Astrocyte of the spinal cord (primary cell): ENCODE measurements at regions not wholly inside any gene's neighbourhood (a gene's known extent, or its start where the extent isn't known, plus 50 kb on each side); places are given as distances from the start of the nearest gene placed in this dataset.
"Not testable (repeated sequence)": the region's sequence is repeated elsewhere in the genome, so short reads cannot be mapped to it uniquely, and the experiment has no call there.

Source experiments
- DNase-seq: peaks from one replicate; pipeline ENCODE4 v3.0.0; 2011; ENCODE audit warnings: low read depth, low spot score
- H3K4me3 ChIP-seq: 2 replicates; pipeline ENCODE4 v1.5.1; 2011; ENCODE audit warnings: low read depth, mild to moderate bottlenecking, low read length, moderate library complexity
- in situ Hi-C: cut with HindIII; loops from 2 replicates; pipeline ENCODE4 v1.10.0; 2017; ENCODE audit warnings: low sequenced_read_pairs
- TF ChIP-seq, protein P1 (sequence below): IDR thresholded peaks from 2 replicates; pipeline ENCODE4 v1.5.1; 2012; ENCODE audit warnings: low read depth, mild to moderate bottlenecking, low read length, inconsistent platforms

DNA sequence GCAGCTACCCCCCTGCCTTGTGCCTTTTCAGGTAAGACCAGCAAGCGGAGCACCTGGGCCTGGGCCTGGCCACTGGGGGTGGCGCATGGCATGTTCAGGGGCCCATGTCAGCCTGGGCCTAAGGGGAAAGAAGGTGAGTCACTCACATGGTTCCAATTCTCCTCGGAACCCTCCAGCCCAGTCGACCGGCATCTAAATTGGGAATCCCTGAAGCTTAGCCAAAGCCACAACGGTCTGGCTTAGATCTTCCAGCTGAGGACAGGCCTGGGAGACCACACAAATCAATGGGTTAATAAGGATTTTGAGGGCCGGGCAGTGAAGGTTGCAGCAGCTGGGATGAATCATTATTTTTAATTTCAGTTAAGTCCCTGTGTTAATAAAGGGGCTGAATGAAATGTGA is 145.1 kb upstream of the SMYD2 start:
- DNase-seq, result peak; percentile 19
- in situ Hi-C loops, result no loop called here

DNA sequence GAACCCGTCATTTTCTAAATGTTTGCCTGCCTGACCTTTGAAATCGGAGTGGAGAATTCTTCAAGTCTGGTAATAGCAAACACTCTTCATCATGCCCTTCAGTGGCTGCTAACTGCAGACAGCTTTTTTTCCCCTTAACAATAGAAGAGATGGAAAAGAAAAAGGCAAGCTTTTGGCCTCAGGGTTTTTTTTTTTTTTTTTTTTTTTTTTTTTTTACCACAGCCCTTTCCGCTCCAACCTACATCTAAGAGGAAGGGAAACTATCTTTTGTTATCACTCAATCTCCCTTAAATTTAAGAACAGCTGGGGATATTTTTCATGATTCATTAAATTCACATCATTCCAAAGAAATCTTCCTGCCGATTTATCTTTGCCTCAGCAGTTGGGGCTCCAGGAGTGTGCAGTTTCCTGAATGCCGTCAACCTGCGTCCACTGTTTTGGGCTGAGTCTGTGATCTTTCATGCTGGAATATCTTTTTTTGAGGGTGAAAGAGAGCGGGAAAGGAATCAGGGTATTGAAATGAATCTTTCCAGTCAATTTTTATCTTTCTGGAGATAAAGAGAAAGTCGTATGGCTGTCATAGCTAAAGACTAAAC is 144.5 kb upstream of the SMYD2 start:
- H3K4me3 ChIP-seq, result no peak overlapping the region
- DNase-seq, result no peak
- TF ChIP-seq, protein P1, sequence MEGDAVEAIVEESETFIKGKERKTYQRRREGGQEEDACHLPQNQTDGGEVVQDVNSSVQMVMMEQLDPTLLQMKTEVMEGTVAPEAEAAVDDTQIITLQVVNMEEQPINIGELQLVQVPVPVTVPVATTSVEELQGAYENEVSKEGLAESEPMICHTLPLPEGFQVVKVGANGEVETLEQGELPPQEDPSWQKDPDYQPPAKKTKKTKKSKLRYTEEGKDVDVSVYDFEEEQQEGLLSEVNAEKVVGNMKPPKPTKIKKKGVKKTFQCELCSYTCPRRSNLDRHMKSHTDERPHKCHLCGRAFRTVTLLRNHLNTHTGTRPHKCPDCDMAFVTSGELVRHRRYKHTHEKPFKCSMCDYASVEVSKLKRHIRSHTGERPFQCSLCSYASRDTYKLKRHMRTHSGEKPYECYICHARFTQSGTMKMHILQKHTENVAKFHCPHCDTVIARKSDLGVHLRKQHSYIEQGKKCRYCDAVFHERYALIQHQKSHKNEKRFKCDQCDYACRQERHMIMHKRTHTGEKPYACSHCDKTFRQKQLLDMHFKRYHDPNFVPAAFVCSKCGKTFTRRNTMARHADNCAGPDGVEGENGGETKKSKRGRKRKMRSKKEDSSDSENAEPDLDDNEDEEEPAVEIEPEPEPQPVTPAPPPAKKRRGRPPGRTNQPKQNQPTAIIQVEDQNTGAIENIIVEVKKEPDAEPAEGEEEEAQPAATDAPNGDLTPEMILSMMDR, result no peak
- in situ Hi-C loops, result no loop called here

More for the DNA sequence above, 145.1 kb upstream of the SMYD2 start:
- TF ChIP-seq, protein P1, result no peak
- H3K4me3 ChIP-seq, result no peak overlapping the region

DNA sequence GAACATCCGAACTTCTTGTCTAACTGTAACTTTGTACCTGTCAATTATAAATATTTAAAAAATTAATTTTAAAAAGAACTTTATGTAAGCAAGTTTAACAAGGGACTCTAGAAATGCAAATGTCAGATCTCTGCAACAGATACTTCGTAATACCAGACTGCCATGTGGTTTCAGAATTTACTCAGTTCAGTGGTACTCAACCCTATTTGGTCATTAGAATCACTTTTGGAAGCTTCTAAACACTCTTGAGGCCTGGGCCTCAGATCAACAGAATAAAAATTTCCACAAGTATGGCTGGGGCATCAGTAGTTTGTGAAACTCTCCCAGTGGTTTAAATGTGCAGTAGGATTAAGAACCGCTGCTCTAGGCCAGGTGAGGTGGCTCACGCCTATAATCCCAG is 139.5 kb upstream of the SMYD2 start:
- no peak for DNase-seq
- TF ChIP-seq, protein P1, result no peak
- no peak overlapping the region for H3K4me3 ChIP-seq
- in situ Hi-C loops, result no loop called here

DNA sequence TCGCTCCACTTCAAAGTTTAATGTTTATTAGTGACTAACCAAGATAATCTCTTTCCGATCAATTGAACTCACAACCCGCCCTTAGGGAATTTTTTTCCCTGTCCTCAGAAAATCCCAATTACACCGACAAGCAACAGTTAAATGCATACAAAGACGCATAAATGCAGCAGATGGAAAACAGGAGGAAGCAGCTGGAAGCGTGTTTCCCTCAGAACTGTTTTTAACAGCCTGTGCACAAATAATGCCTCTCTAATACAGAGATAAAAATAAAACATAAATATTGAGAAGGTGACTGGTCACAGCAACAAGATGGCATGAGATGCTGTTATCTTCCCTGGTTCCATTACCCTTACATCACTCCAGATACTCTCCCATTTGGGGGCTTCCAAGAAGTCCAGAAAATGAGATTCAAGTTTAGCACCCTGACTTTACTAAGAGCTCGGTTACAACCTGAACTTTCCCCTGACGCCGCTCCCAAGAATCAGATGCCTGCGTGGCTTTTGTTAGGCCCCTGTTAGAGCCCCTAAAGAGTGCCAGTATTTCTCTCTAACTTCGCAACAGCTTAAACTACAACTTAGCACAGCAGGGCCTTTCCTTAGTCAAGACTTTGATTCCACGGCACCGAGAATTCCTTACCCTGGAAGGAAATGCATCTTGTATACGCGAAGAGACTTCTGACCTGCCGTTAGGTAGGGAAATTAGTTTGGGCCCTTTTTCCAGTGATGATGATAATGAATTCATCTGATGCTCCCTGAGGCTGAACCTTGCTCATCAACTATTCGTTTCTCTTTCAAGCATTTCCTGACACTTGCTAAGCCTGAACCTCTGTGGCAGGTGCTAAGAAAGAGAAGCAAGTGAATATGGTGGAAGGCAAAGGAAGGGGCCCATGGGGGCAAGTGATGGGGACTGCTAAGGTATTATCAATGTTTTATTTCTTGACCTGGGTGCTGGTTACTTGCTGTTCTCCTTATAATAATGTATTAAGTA is 137.7 kb upstream of the SMYD2 start:
- DNase-seq, result no peak
- in situ Hi-C loops, result no loop called here
- TF ChIP-seq, protein P1, result no peak
- H3K4me3 ChIP-seq, result no peak overlapping the region

DNA sequence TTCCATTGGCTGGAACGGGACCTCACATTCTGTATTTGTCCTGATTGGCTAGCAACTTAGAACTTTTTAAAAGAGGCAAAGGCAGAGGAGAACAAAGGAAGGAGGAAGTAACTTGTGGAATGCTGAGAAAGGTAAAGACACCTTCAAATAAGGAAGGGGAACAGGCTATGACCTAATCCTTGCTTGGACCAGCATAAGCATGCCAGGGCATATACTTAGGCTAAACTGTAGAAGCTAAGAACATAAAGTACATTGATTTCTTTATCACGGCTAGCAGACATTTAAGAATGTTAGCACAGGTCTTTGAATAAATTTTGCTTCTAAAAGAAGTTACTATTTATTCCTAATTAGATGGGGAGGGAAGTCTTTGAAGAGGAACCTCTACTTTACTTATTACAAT is 136.4 kb upstream of the SMYD2 start:
- H3K4me3 ChIP-seq, in situ Hi-C loops, DNase-seq: not testable (repeated sequence)

DNA sequence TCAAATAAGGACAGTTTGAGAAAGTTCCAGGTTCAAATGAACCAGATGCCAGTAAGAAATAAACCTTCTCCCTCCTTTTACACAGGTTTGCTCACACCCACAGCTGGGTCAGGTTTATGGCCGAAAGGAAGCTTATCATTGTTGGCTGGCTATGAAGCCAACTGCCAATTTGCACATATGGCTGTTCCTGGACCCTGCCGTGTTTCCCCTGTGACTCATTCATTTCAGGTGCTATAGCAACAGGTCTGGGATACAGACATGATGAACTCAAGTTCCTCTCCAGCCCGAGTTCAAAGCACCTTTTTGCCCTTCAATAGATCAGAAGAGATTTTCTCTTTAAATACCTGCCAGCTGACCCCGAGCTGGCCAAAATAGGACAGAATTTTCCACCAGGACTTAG is 134.4 kb upstream of the SMYD2 start:
- no peak overlapping the region for H3K4me3 ChIP-seq
- TF ChIP-seq, protein P1, result no peak
- DNase-seq, result no peak
- in situ Hi-C loops, result no loop called here
